DND-41 (cell line): ENCODE measurements at regions not wholly inside any gene's neighbourhood (a gene's known extent, or its start where the extent isn't known, plus 50 kb on each side); places are given as distances from the start of the nearest gene placed in this dataset.

Experiments used
- ATAC-seq: fragments of 200-7000 bp; cut with Tn5 transposase; 3 replicates; pipeline ENCODE4 v1.9.1; 2021; ENCODE audit warnings: low read depth; ENCODE audit not compliant: insufficient read depth
- DNase-seq: peaks from one replicate; pipeline ENCODE4 v3.0.0-alpha.2; 2020
- H2AFZ ChIP-seq: 2 replicates; pipeline ENCODE4 v1.6.0; 2012; ENCODE audit warnings: low read depth, low read length
- H3K27ac ChIP-seq: 2 replicates; pipeline ENCODE4 v1.5.1; 2012; ENCODE audit warnings: low read length, inconsistent platforms
- H3K27me3 ChIP-seq: fragments of 200-600 bp; sonication (generic); 2 replicates; pipeline ENCODE4 v1.6.0; 2012; ENCODE audit warnings: low read length, mild to moderate bottlenecking, inconsistent platforms; ENCODE audit not compliant: insufficient read depth, poor library complexity
- H3K36me3 ChIP-seq: 2 replicates; pipeline ENCODE4 v1.5.1; 2012; ENCODE audit warnings: low read length, inconsistent platforms; ENCODE audit not compliant: insufficient read depth
- H3K4me1 ChIP-seq: 2 replicates; pipeline ENCODE4 v1.5.1; 2012; ENCODE audit warnings: mild to moderate bottlenecking, low read length; ENCODE audit not compliant: insufficient read depth
- H3K4me2 ChIP-seq: 2 replicates; pipeline ENCODE4 v1.6.0; 2012; ENCODE audit warnings: mild to moderate bottlenecking, moderate library complexity, low read length, inconsistent platforms; ENCODE audit not compliant: insufficient read depth
- H3K4me3 ChIP-seq, 2 experiments: fragments of 200-600 bp in 1 of 2; shearing (Covaris generic) in 1 of 2; 2 replicates each; pipeline ENCODE4 v1.5.1; 2012 to 2016; ENCODE audit warnings: inconsistent platforms in 2 of 2, low read length in 2 of 2, mild to moderate bottlenecking in 2 of 2, low read depth in 1 of 2, moderate library complexity in 1 of 2
- H3K79me2 ChIP-seq: 2 replicates; pipeline ENCODE4 v1.6.0; 2012; ENCODE audit warnings: low read length, inconsistent platforms; ENCODE audit not compliant: insufficient read depth
- H3K9ac ChIP-seq: 2 replicates; pipeline ENCODE4 v1.6.0; 2012; ENCODE audit warnings: low read depth, mild to moderate bottlenecking, inconsistent platforms, low read length, moderate library complexity
- H3K9me3 ChIP-seq: 2 replicates; pipeline ENCODE4 v1.5.1; 2012; ENCODE audit warnings: low read length, moderate library complexity, mild to moderate bottlenecking, inconsistent platforms; ENCODE audit not compliant: insufficient read depth, severe bottlenecking
- H4K20me1 ChIP-seq: 2 replicates; pipeline ENCODE4 v1.6.0; 2012; ENCODE audit warnings: low read length; ENCODE audit not compliant: insufficient read depth
- EZH2 ChIP-seq: IDR thresholded peaks from 3 replicates; pipeline ENCODE4 v1.6.1; 2012; ENCODE audit warnings: borderline replicate concordance, low read depth, mild to moderate bottlenecking, moderate library complexity, low read length, inconsistent platforms; ENCODE audit not compliant: severe bottlenecking
- TF ChIP-seq, protein P1 (sequence below): IDR thresholded peaks from 2 replicates; pipeline ENCODE4 v1.5.1; 2012; ENCODE audit warnings: borderline replicate concordance, low read length, moderate library complexity, mild to moderate bottlenecking; ENCODE audit not compliant: poor library complexity, severe bottlenecking; ENCODE audit errors: extremely low read depth

DNA sequence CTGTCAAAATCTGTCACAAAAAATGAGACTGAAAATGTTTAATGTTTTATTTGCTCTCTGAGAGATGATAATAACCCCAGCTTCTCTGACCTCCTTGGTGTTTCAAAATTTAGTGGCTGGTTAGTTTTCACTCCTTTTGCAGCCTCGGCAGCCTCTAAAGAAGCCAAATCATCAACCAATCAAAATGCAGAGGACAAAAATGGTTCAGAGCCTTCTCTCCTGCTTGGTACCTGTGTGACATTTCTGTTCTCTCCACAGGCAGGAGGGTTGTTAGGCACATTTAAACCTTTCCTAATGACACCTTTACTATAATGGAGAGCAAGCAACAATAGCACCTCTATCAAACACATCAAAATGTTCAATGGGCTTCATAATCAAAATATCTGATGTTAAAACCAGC, 375.5 kb downstream of the HACE1 start:
- Histone ChIP-seq H3K4me1 (no peaks in the 10 kb centered on the region), H3K9me3 (no peaks in the 10 kb centered on the region), H3K36me3 (no peaks in the 10 kb centered on the region), H4K20me1 (no peaks in the 10 kb centered on the region), H3K79me2 (no peaks in the 10 kb centered on the region), H3K4me3 (no peak overlapping the region), H3K27ac (no peak overlapping the region), H3K9ac (no peak overlapping the region), H3K4me2 (no peak overlapping the region), H2AFZ (no peak overlapping the region), H3K27me3 (peaks cover 8% of the 10 kb centered on the region)
- TF ChIP-seq, protein P1, sequence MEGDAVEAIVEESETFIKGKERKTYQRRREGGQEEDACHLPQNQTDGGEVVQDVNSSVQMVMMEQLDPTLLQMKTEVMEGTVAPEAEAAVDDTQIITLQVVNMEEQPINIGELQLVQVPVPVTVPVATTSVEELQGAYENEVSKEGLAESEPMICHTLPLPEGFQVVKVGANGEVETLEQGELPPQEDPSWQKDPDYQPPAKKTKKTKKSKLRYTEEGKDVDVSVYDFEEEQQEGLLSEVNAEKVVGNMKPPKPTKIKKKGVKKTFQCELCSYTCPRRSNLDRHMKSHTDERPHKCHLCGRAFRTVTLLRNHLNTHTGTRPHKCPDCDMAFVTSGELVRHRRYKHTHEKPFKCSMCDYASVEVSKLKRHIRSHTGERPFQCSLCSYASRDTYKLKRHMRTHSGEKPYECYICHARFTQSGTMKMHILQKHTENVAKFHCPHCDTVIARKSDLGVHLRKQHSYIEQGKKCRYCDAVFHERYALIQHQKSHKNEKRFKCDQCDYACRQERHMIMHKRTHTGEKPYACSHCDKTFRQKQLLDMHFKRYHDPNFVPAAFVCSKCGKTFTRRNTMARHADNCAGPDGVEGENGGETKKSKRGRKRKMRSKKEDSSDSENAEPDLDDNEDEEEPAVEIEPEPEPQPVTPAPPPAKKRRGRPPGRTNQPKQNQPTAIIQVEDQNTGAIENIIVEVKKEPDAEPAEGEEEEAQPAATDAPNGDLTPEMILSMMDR, result no peak
- no peak for TF ChIP-seq EZH2
- DNase-seq (no peak), ATAC-seq (no peak)

GRCh38 chr6:104483225-104483834, 376.4 kb downstream of the HACE1 start:
- peaks cover 8% of the 10 kb centered on the region for H3K27me3 ChIP-seq
- H3K4me2 ChIP-seq, result no peak overlapping the region
- no peaks in the 10 kb centered on the region for H3K79me2 ChIP-seq
- no peak overlapping the region for H3K4me3 ChIP-seq
- no peak for TF ChIP-seq EZH2
- TF ChIP-seq, protein P1, result peak; percentile 44
- ATAC-seq (no peak; the same call in 2 of the 3 replicates), DNase-seq (no peak)
- H3K36me3 ChIP-seq, result no peaks in the 10 kb centered on the region
- H4K20me1 ChIP-seq, result no peaks in the 10 kb centered on the region
- no peaks in the 10 kb centered on the region for H3K9me3 ChIP-seq
- no peak overlapping the region for H2AFZ ChIP-seq
- no peak overlapping the region for H3K27ac ChIP-seq
- no peaks in the 10 kb centered on the region for H3K4me1 ChIP-seq
- H3K9ac ChIP-seq, result no peak overlapping the region

DNA sequence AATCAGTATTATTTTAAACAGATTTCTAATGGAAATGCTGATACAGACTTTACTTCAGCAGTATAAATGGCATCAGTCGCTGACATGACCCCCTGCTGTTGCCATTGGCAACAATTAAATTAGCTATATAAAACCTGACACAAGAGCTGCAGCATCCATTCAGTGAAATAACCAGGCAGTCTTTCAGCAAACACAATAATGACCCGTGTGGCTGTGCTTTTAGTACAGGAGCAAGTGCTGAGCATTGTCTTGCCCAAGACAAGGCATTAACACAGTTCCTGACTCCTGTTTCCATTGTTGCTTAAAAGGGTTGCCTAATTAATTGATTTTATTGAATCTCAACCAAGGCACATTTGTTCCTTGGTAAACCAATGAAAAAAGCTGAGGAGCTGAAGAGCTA, 382.1 kb downstream of the HACE1 start:
- ATAC-seq (no peak), DNase-seq (no peak)
- no peaks in the 10 kb centered on the region for H3K36me3 ChIP-seq
- H3K4me3 ChIP-seq, result no peak overlapping the region
- no peaks in the 10 kb centered on the region for H3K9me3 ChIP-seq
- H3K4me1 ChIP-seq, result no peaks in the 10 kb centered on the region
- no peak overlapping the region for H3K4me2 ChIP-seq
- no peak overlapping the region for H3K9ac ChIP-seq
- no peaks in the 10 kb centered on the region for H4K20me1 ChIP-seq
- H2AFZ ChIP-seq, result no peak overlapping the region
- TF ChIP-seq, protein P1, result no peak
- no peak for TF ChIP-seq EZH2
- H3K27ac ChIP-seq, result no peak overlapping the region
- peaks cover 18% of the 10 kb centered on the region for H3K27me3 ChIP-seq
- no peaks in the 10 kb centered on the region for H3K79me2 ChIP-seq

GRCh38 chr6:104473021-104473429, 386.7 kb downstream of the HACE1 start:
- Histone ChIP-seq H3K4me1 (no peaks in the 10 kb centered on the region), H4K20me1 (no peaks in the 10 kb centered on the region), H3K79me2 (no peaks in the 10 kb centered on the region), H3K9ac (no peak overlapping the region), H3K27ac (no peak overlapping the region), H3K4me3 (no peak overlapping the region), H3K4me2 (no peak overlapping the region), H3K9me3 (no peaks in the 10 kb centered on the region), H3K36me3 (no peaks in the 10 kb centered on the region), H3K27me3 (peaks cover 9% of the 10 kb centered on the region), H2AFZ (no peak overlapping the region)
- ATAC-seq (no peak), DNase-seq (no peak)
- TF ChIP-seq, protein P1, result no peak
- no peak for TF ChIP-seq EZH2
